ENCODE measurements at regions not wholly inside any gene's neighbourhood (a gene's known extent, or its start where the extent isn't known, plus 50 kb on each side); places are given as distances from the start of the nearest gene placed in this dataset.

DNA sequence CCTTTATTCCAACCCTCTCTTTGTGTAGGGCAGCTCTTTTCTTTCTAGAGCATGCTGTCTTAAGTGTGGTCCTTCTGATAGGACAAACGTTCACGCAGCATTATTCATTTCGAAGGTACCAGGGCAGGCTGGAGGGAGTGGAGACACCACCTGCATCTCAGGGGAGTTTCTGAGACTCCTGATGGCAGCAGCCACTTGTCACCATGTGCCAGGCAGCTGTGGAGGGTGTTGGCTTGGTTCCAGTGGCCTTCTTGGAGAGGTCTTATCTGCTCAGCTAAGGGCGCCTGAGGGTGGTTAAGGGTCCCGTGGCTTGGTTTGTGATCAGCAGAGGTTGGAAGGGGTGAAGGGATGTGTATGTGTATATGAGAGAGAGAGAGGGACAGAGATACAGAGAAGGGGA, 257.1 kb upstream of the EEF2KMT start:
- H3K4me3 ChIP-seq (ENCODE audit: low read depth, low read length): no peak overlapping the region
- H3K9ac ChIP-seq (ENCODE audit: low read length): no peak overlapping the region
- H3K4ac ChIP-seq (ENCODE audit: low read depth, low read length): no peak overlapping the region
- H4K91ac ChIP-seq (ENCODE audit: low read depth, low read length): no peak overlapping the region
- H3K23ac ChIP-seq (ENCODE audit: low read length): no peak overlapping the region
- no peak overlapping the region for H4K8ac ChIP-seq (ENCODE audit: low read depth, low read length)
- no peak overlapping the region for H3K4me2 ChIP-seq (ENCODE audit: low read length)
- no peak overlapping the region for H3K27ac ChIP-seq (ENCODE audit: low read depth, low read length)
- H3K14ac ChIP-seq (ENCODE audit: low read length): no peak overlapping the region
- H3K27me3 ChIP-seq (ENCODE audit: insufficient read depth, low read length): no peaks in the 10 kb centered on the region
- no peaks in the 10 kb centered on the region for H3K4me1 ChIP-seq (ENCODE audit: control insufficient read depth in 1 of 2, insufficient read depth in 2 of 2, low read length in 2 of 2)
- H2BK5ac ChIP-seq (ENCODE audit: low read depth, low read length, poor library complexity): no peak overlapping the region
- no peak overlapping the region for H2BK120ac ChIP-seq (ENCODE audit: insufficient read depth, low read length, poor library complexity)
- no peaks in the 10 kb centered on the region for H3K9me3 ChIP-seq (ENCODE audit: insufficient read depth, low read depth, low read length)
- H3K36me3 ChIP-seq (ENCODE audit: control insufficient read depth in 1 of 2, insufficient read depth in 2 of 2, low read length in 2 of 2): no peaks in the 10 kb centered on the region
- no peak overlapping the region for H2AK5ac ChIP-seq (ENCODE audit: low read length)
- no CpG with 5 or more reads among the region's 5 CpGs for WGBS (ENCODE audit: extremely low coverage, insufficient coverage, insufficient read length)
- H2BK12ac ChIP-seq (ENCODE audit: low read length): no peak overlapping the region
- no peak for DNase-seq
- H4K12ac ChIP-seq (ENCODE audit: low read depth, low read length): no peak overlapping the region
- no peak overlapping the region for H2AFZ ChIP-seq (ENCODE audit: insufficient read depth, low read length, poor library complexity)
- H3K18ac ChIP-seq (ENCODE audit: low read length): no peak overlapping the region
- no peaks in the 10 kb centered on the region for H3K79me1 ChIP-seq (ENCODE audit: low read length)
- H3K79me2 ChIP-seq (ENCODE audit: control insufficient read depth, insufficient read depth, low read length, poor library complexity): no peaks in the 10 kb centered on the region

DNA sequence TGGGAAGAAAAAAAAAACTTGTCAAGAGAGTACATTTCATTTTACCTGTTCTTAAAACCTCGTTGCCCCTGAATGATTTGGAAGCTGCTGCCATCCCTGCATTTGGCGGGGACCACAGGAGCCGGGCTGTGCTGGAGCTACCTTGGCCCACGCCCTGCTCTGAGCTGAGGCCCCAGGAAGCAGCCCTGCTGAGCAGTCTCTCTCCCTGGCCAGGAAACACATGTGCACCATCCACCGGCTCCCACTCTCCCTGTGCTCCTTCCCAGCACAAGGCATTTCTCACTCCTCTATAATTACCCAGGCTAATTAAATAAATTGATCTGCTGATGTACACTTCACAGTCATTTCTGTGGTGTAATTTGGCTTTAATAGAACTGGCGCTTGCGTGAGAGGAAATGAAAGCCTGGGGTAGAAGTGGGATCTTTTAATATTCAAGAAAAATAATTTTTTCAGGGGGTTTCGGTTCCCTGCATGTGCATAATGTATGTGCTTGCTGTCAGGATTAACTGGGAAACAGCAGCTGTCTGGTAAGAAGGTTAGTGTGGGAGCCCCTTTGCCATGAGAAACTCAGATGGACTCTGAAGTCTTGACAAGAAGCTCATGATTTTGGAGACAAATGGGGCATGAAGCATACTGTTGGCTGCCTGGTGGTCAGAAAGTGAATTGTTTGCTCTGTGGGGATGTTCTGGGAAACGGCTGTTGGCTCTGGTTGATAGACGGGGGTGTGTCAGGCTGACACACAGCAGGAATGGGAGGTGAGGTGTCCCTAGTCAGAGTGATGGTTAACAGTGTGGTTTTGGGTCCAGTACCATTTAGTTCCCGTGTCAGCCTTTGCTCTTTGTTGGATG, 252.3 kb upstream of the EEF2KMT start:
- Histone ChIP-seq H3K9ac (ENCODE audit: low read length) (no peak overlapping the region), H3K4ac (ENCODE audit: low read depth, low read length) (no peak overlapping the region), H3K9me3 (ENCODE audit: insufficient read depth, low read depth, low read length) (peaks cover 2% of the 10 kb centered on the region), H2BK120ac (ENCODE audit: insufficient read depth, low read length, poor library complexity) (no peak overlapping the region), H3K18ac (ENCODE audit: low read length) (no peak overlapping the region), H2AFZ (ENCODE audit: insufficient read depth, low read length, poor library complexity) (no peak overlapping the region), H2BK12ac (ENCODE audit: low read length) (no peak overlapping the region), H3K36me3 (ENCODE audit: control insufficient read depth in 1 of 2, insufficient read depth in 2 of 2, low read length in 2 of 2) (no peaks in the 10 kb centered on the region), H3K23ac (ENCODE audit: low read length) (no peak overlapping the region), H3K27ac (ENCODE audit: low read depth, low read length) (no peak overlapping the region), H3K14ac (ENCODE audit: low read length) (no peak overlapping the region), H4K91ac (ENCODE audit: low read depth, low read length) (no peak overlapping the region), H4K8ac (ENCODE audit: low read depth, low read length) (no peak overlapping the region), H3K79me1 (ENCODE audit: low read length) (no peaks in the 10 kb centered on the region), H3K4me3 (ENCODE audit: low read depth, low read length) (no peak overlapping the region), H3K27me3 (ENCODE audit: insufficient read depth, low read length) (no peaks in the 10 kb centered on the region), H3K4me1 (ENCODE audit: control insufficient read depth in 1 of 2, insufficient read depth in 2 of 2, low read length in 2 of 2) (no peaks in the 10 kb centered on the region), H2BK5ac (ENCODE audit: low read depth, low read length, poor library complexity) (no peak overlapping the region), H4K12ac (ENCODE audit: low read depth, low read length) (no peak overlapping the region), H3K79me2 (ENCODE audit: control insufficient read depth, insufficient read depth, low read length, poor library complexity) (no peaks in the 10 kb centered on the region), H2AK5ac (ENCODE audit: low read length) (no peak overlapping the region), H3K4me2 (ENCODE audit: low read length) (no peak overlapping the region)
- DNase-seq: no peak
- no CpG with 5 or more reads among the region's 11 CpGs for WGBS (ENCODE audit: extremely low coverage, insufficient coverage, insufficient read length)

DNA sequence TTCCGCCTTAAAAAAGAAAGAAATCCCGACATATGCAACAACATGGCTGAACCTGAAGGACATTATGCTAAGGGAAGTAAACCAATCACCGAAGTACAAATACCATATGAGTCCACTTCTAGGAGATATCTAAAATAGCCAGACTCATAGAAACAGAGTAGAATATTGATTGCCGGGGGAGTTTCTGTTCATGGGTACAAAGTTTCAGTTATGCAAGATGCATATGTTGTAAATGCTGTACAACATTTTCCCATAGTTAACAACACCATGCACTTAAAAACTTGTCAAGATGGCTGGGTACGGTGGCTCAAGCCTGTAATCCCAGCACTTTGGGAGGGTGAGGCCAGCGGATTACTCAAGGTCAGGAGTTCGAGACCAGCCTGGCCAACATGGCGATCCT, 251.5 kb upstream of the EEF2KMT start:
- no peak overlapping the region for H4K8ac ChIP-seq (ENCODE audit: low read depth, low read length)
- no peak overlapping the region for H3K18ac ChIP-seq (ENCODE audit: low read length)
- no peak overlapping the region for H3K4ac ChIP-seq (ENCODE audit: low read depth, low read length)
- no peak overlapping the region for H3K4me3 ChIP-seq (ENCODE audit: low read depth, low read length)
- WGBS (ENCODE audit: extremely low coverage, insufficient coverage, insufficient read length): no CpG with 5 or more reads among the region's 8 CpGs
- no peaks in the 10 kb centered on the region for H3K27me3 ChIP-seq (ENCODE audit: insufficient read depth, low read length)
- no peak overlapping the region for H3K9ac ChIP-seq (ENCODE audit: low read length)
- no peaks in the 10 kb centered on the region for H3K79me2 ChIP-seq (ENCODE audit: control insufficient read depth, insufficient read depth, low read length, poor library complexity)
- H3K36me3 ChIP-seq (ENCODE audit: control insufficient read depth in 1 of 2, insufficient read depth in 2 of 2, low read length in 2 of 2): no peaks in the 10 kb centered on the region
- H2AK5ac ChIP-seq (ENCODE audit: low read length): no peak overlapping the region
- no peak overlapping the region for H4K91ac ChIP-seq (ENCODE audit: low read depth, low read length)
- H3K9me3 ChIP-seq (ENCODE audit: insufficient read depth, low read depth, low read length): peaks cover 2% of the 10 kb centered on the region
- no peak overlapping the region for H2AFZ ChIP-seq (ENCODE audit: insufficient read depth, low read length, poor library complexity)
- H2BK5ac ChIP-seq (ENCODE audit: low read depth, low read length, poor library complexity): no peak overlapping the region
- H3K23ac ChIP-seq (ENCODE audit: low read length): no peak overlapping the region
- H3K27ac ChIP-seq (ENCODE audit: low read depth, low read length): no peak overlapping the region
- H3K4me2 ChIP-seq (ENCODE audit: low read length): no peak overlapping the region
- H3K79me1 ChIP-seq (ENCODE audit: low read length): no peaks in the 10 kb centered on the region
- H3K4me1 ChIP-seq (ENCODE audit: control insufficient read depth in 1 of 2, insufficient read depth in 2 of 2, low read length in 2 of 2): no peaks in the 10 kb centered on the region
- H3K14ac ChIP-seq (ENCODE audit: low read length): no peak overlapping the region
- no peak overlapping the region for H4K12ac ChIP-seq (ENCODE audit: low read depth, low read length)
- H2BK120ac ChIP-seq (ENCODE audit: insufficient read depth, low read length, poor library complexity): no peak overlapping the region
- DNase-seq: no peak
- H2BK12ac ChIP-seq (ENCODE audit: low read length): no peak overlapping the region

DNA sequence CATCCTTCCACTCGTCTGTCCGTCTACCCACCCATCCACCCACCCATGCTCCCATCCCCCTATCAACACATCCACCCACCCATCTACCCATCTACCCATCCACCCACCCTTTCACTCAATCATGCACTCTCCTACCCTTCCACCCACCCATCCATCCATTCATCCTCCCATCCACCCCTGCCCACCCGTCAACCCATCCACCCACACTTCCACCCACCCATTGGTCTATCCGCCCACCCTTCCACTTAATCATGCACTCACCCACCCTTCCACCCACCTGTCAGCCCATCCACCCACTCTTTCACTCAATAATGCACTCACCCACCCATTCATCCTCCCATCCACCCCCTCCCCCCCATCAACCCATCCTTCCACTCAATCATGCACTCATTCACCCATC, 250.0 kb upstream of the EEF2KMT start:
- no peak overlapping the region for H4K8ac ChIP-seq (ENCODE audit: low read depth, low read length)
- no peaks in the 10 kb centered on the region for H3K4me1 ChIP-seq (ENCODE audit: control insufficient read depth in 1 of 2, insufficient read depth in 2 of 2, low read length in 2 of 2)
- H2AFZ ChIP-seq (ENCODE audit: insufficient read depth, low read length, poor library complexity): no peak overlapping the region
- no peak overlapping the region for H3K4me3 ChIP-seq (ENCODE audit: low read depth, low read length)
- no peak overlapping the region for H3K9ac ChIP-seq (ENCODE audit: low read length)
- no peak overlapping the region for H3K14ac ChIP-seq (ENCODE audit: low read length)
- no peak overlapping the region for H3K18ac ChIP-seq (ENCODE audit: low read length)
- no peaks in the 10 kb centered on the region for H3K27me3 ChIP-seq (ENCODE audit: insufficient read depth, low read length)
- no peak overlapping the region for H4K91ac ChIP-seq (ENCODE audit: low read depth, low read length)
- H3K79me2 ChIP-seq (ENCODE audit: control insufficient read depth, insufficient read depth, low read length, poor library complexity): no peaks in the 10 kb centered on the region
- H3K4ac ChIP-seq (ENCODE audit: low read depth, low read length): no peak overlapping the region
- H3K4me2 ChIP-seq (ENCODE audit: low read length): no peak overlapping the region
- WGBS (ENCODE audit: extremely low coverage, insufficient coverage, insufficient read length): 100% methylated on average over 1 of the region's 4 CpGs
- H3K23ac ChIP-seq (ENCODE audit: low read length): no peak overlapping the region
- H3K36me3 ChIP-seq (ENCODE audit: control insufficient read depth in 1 of 2, insufficient read depth in 2 of 2, low read length in 2 of 2): no peaks in the 10 kb centered on the region
- DNase-seq: no peak
- H4K12ac ChIP-seq (ENCODE audit: low read depth, low read length): no peak overlapping the region
- H2BK5ac ChIP-seq (ENCODE audit: low read depth, low read length, poor library complexity): no peak overlapping the region
- H3K9me3 ChIP-seq (ENCODE audit: insufficient read depth, low read depth, low read length): peaks cover 2% of the 10 kb centered on the region
- H2AK5ac ChIP-seq (ENCODE audit: low read length): no peak overlapping the region
- no peaks in the 10 kb centered on the region for H3K79me1 ChIP-seq (ENCODE audit: low read length)
- no peak overlapping the region for H3K27ac ChIP-seq (ENCODE audit: low read depth, low read length)
- no peak overlapping the region for H2BK12ac ChIP-seq (ENCODE audit: low read length)
- H2BK120ac ChIP-seq (ENCODE audit: insufficient read depth, low read length, poor library complexity): no peak overlapping the region
